Right lobe of liver (tissue), 6 donors: ENCODE measurements at regions not wholly inside any gene's neighbourhood (a gene's known extent, or its start where the extent isn't known, plus 50 kb on each side); places are given as distances from the start of the nearest gene placed in this dataset.

Experiments used
- ATAC-seq, 4 donors: fragments of 200-7000 bp; cut with Tn5 transposase; one replicate each; pipeline ENCODE4 v1.9.1; 2020; ENCODE audit warnings: mild to moderate bottlenecking in 4 of 4, moderate library complexity in 4 of 4
- DNase-seq, 3 donors: peaks; one replicate each; pipeline ENCODE4 v3.0.0-alpha.2; 2020
- H3K27ac ChIP-seq, 3 donors: fragments of 200-600 bp; one replicate each; pipeline ENCODE4 v1.8.0; 2022
- H3K27me3 ChIP-seq, 2 donors: fragments of 200-600 bp; one replicate each; pipeline ENCODE4 v1.8.0; 2022
- H3K36me3 ChIP-seq, 4 donors: fragments of 200-600 bp; sonication (generic) in 1 of 4; one replicate each; pipeline versions ENCODE4 v1.5.1 to v1.8.0; 2017 to 2022; ENCODE audit warnings: control low read depth in 1 of 4
- H3K4me1 ChIP-seq, 4 donors: fragments of 200-600 bp; sonication (generic) in 1 of 4; one replicate each; pipeline versions ENCODE4 v1.5.1 to v1.8.0; 2017 to 2022; ENCODE audit warnings: control low read depth in 1 of 4
- H3K4me3 ChIP-seq, 3 donors: fragments of 200-600 bp; one replicate each; pipeline ENCODE4 v1.8.0; 2022
- H3K9me3 ChIP-seq, 4 donors: fragments of 200-600 bp; sonication (generic) in 1 of 4; one replicate each; pipeline versions ENCODE4 v1.5.1 to v1.8.0; 2017 to 2022; ENCODE audit warnings: control low read depth in 1 of 4
- CTCF ChIP-seq, 4 donors: fragments of 200-600 bp in 3 of 4; fragments of 450-650 bp in 1 of 4; IDR thresholded peaks; one replicate each; pipeline versions ENCODE4 v1.5.1 to v1.8.0; 2016 to 2022; ENCODE audit warnings: antibody characterized with exemption in 4 of 4, mild to moderate bottlenecking in 2 of 4
- POLR2A ChIP-seq: fragments of 450-650 bp; IDR thresholded peaks from one replicate; pipeline ENCODE4 v1.6.1; 2017; ENCODE audit warnings: antibody characterized with exemption, mild to moderate bottlenecking
- WGBS: methylation state at CpG from one replicate; pipeline ENCODE4 v1.1.6; 2018; ENCODE audit warnings: low coverage, low lambda C conversion rate; ENCODE audit not compliant: insufficient coverage; ENCODE audit errors: missing lambda C conversion rate; 5-methylcytosine and 5-hydroxymethylcytosine counted together
- intact Hi-C, 2 donors: fragments of 100-400 bp; cut with DNase I; formaldehyde crosslinking; loops; one replicate each; pipeline versions ENCODE4 v1.11.2 to v1.14.1; 2022
- donor health status: DM: no; HTN: yes; CAD: no.
- donor health status: DM: no; HTN: no; CAD: no.
- donor health status: DM: no; HTN: no; CAD: no.
- donor health status: DM: no; HTN: yes; CAD: no.
- donor health status: DM: no; HTN: yes; CAD: no.

- no peak overlapping the region for H3K4me3 ChIP-seq
- TF ChIP-seq POLR2A (no peak), CTCF (IDR thresholded peaks at IDR 0.05) (no peak)
- ATAC-seq (no peak), DNase-seq (no peak)
- intact Hi-C loops, result no loop called here
- H3K9me3 ChIP-seq, result no peaks in the 10 kb centered on the region
- no peaks in the 10 kb centered on the region for H3K36me3 ChIP-seq
- H3K27me3 ChIP-seq, result no peaks in the 10 kb centered on the region
- H3K27ac ChIP-seq, result no peak overlapping the region
- no peaks in the 10 kb centered on the region for H3K4me1 ChIP-seq
Measured at GRCh38 chr10:92753865-92754264, 64.1 kb downstream of the HHEX start.

DNA sequence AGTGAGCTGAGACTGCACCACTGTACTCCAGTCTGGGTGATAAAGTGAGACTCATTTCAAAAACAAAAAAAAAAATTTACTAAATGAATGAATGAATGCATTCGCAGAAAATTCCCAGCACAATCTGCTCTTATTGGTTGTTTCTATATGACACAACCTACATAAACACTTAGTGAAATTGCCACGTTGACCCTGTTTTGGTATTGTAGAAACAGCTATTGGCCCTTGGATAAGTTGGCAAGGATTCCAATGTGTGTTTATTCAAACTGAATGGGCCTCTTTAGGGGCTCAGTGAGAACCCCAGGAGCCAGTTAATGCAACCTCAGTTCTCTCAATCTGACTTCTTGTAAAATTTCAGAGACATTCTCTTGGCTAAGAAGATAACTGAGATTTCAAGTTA, 66.0 kb downstream of the HHEX start:
- no peaks in the 10 kb centered on the region for H3K9me3 ChIP-seq
- DNase-seq (no peak), ATAC-seq (no peak)
- intact Hi-C loops, result no loop called here
- H3K4me3 ChIP-seq, result no peak overlapping the region
- no peak for TF ChIP-seq POLR2A
- no peak for TF ChIP-seq CTCF (IDR thresholded peaks at IDR 0.05)
- 75% methylated on average over 2 of the region's 2 CpGs for WGBS
- H3K27ac ChIP-seq, result peak overlapping the region in 1 of 3 donors; percentile 29
- no peaks in the 10 kb centered on the region for H3K27me3 ChIP-seq
- no peaks in the 10 kb centered on the region for H3K4me1 ChIP-seq
- H3K36me3 ChIP-seq, result no peaks in the 10 kb centered on the region

DNA sequence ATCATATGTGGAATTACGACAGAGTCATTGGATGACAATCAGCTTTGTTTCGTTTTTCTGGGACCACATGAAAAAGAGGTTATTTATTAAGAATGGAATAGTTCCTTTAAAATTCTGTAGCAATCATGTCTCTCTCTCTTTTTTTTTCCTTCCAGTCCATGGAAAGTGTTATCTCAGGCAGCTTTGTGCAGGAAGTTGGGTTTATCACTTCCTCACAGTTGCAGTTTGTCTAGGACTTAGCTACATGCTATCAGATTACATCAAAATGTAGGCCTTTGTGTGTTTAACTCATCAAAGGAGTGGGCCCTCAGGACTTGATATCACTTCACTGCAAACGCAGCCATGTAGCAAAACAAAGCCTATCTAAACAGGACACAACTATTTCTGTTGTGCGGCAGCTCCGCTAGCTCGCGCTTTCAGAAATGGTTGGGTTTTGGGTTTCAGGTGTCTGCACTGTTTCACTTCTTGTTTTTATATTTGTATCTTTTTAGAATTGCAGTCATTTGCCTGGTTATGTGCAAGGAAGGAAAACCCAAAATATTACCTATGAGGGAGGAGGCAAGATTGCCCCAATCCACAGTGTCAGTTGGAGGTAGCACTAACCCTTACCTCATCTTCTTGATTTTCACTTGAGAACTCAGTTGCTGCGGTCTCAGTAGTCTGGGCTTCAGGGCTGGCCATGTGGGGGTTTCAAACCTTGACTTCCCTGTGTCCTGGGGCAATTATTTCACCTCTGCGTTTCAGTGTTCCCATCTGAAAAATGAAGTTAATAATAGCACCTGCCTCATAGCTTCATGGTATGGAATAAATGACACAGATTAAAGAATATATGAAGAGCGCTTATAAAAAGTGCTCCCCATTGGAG, 66.7 kb downstream of the HHEX start:
- no peaks in the 10 kb centered on the region for H3K27me3 ChIP-seq
- DNase-seq (no peak), ATAC-seq (peak; percentile 58 to 72 (median 62))
- H3K4me1 ChIP-seq, result no peaks in the 10 kb centered on the region
- no peak overlapping the region for H3K4me3 ChIP-seq
- 52% methylated on average over 10 of the region's 10 CpGs for WGBS
- H3K27ac ChIP-seq, result peak overlapping the region in 2 of 3 donors; percentile 15 to 34
- H3K36me3 ChIP-seq, result no peaks in the 10 kb centered on the region
- H3K9me3 ChIP-seq, result no peaks in the 10 kb centered on the region
- no peak for TF ChIP-seq CTCF (IDR thresholded peaks at IDR 0.05)
- no peak for TF ChIP-seq POLR2A
- intact Hi-C loops, result no loop called here

DNA sequence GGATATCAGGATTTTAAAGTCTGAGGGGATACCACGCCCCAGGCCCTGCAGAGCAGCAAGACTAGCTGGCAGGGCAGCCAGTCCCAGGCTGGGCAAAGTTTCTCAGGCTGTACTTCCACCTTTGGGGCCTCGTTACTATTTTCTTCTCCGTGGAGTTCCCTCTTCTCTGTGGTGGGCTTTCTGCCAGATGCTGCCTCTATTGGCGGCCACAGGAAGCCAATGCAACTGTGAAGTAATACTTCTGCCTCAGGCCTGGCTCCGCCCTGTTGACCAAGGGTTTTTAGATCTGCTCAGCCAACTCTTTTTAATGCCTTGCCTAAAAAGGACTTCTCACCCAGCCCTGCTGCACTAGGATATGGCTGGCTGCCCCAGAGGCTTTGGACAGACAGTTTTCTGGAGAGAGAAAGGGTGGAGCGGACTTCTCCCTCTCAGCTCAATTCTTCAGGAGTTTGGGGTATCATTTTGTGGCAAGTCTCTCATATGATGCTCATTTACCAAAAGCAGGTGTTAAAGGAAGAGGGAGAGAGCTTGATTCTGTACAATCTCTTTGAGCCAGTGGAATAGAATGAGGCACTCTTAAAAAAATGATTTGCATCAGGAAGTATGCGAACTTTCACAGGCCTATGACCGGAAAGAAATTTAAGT, 67.4 kb downstream of the HHEX start:
- intact Hi-C loops, result no loop called here
- WGBS, result 39% methylated on average over 8 of the region's 8 CpGs
- Histone ChIP-seq H3K4me1 (no peaks in the 10 kb centered on the region), H3K4me3 (no peak overlapping the region), H3K36me3 (no peaks in the 10 kb centered on the region), H3K9me3 (no peaks in the 10 kb centered on the region), H3K27me3 (no peaks in the 10 kb centered on the region), H3K27ac (peak overlapping the region in 2 of 3 donors; percentile 15 to 34)
- DNase-seq (peak; percentile 75 to 79 (median 75)), ATAC-seq (peak; percentile 77 to 82 (median 80))
- TF ChIP-seq POLR2A (no peak), CTCF (IDR thresholded peaks at IDR 0.05) (peak in 1 of 4 donors; percentile 12)
